Stimulated activated CD4-positive, alpha-beta T cell treated with anti-CD3 and anti-CD28 coated beads, Interleukin-1b, Interleukin-23, amount 100 ng/mL, for 48 hours (primary cell): ENCODE measurements at regions not wholly inside any gene's neighbourhood (a gene's known extent, or its start where the extent isn't known, plus 50 kb on each side); places are given as distances from the start of the nearest gene placed in this dataset.

ENCODE experiments used
- DNase-seq: peaks from one replicate; pipeline ENCODE4 v3.0.0-alpha.2; 2020

- no peak for DNase-seq
These were observed 488.0 kb downstream of the EIPR1 start for GRCh38 chr2:2889646-2890045.

GRCh38 chr2:2889141-2889540, 488.5 kb downstream of the EIPR1 start:
- DNase-seq, result no peak

- no peak for DNase-seq
These were observed 489.7 kb downstream of the EIPR1 start for GRCh38 chr2:2887772-2888387.

- DNase-seq, result no peak
These were observed 490.7 kb downstream of the EIPR1 start for GRCh38 chr2:2886922-2887321.

GRCh38 chr2:2881499-2881898, 496.1 kb downstream of the EIPR1 start:
- DNase-seq, result no peak

GRCh38 chr2:2880938-2881337, 496.7 kb downstream of the EIPR1 start:
- DNase-seq, result no peak

GRCh38 chr2:2879781-2880180, 497.8 kb downstream of the EIPR1 start:
- DNase-seq, result no peak

- DNase-seq, result no peak
These were observed 498.5 kb downstream of the EIPR1 start for GRCh38 chr2:2879071-2879470.

- DNase-seq, result no peak
These were observed 500.2 kb downstream of the EIPR1 start for GRCh38 chr2:2877427-2877826.

- no peak for DNase-seq
These were observed 501.0 kb downstream of the EIPR1 start for GRCh38 chr2:2876331-2877221.

GRCh38 chr2:2875831-2876230, 501.8 kb downstream of the EIPR1 start:
- DNase-seq, result no peak

GRCh38 chr2:2875296-2875695, 502.3 kb downstream of the EIPR1 start:
- no peak for DNase-seq

GRCh38 chr2:2874805-2875204, 502.8 kb downstream of the EIPR1 start:
- DNase-seq, result no peak

- no peak for DNase-seq
These were observed 503.3 kb downstream of the EIPR1 start for GRCh38 chr2:2874341-2874740.

- no peak for DNase-seq
These were observed 504.2 kb downstream of the EIPR1 start for GRCh38 chr2:2873450-2873811.

GRCh38 chr2:2872713-2873449, 504.7 kb downstream of the EIPR1 start:
- DNase-seq, result no peak

- DNase-seq, result no peak
These were observed 505.4 kb downstream of the EIPR1 start for GRCh38 chr2:2872309-2872617.

- no peak for DNase-seq
These were observed 505.9 kb downstream of the EIPR1 start for GRCh38 chr2:2871480-2872308.

- no peak for DNase-seq
These were observed 507.5 kb downstream of the EIPR1 start for GRCh38 chr2:2870106-2870505.

GRCh38 chr2:2869553-2869952, 508.1 kb downstream of the EIPR1 start:
- DNase-seq, result no peak

GRCh38 chr2:2868085-2868484, 509.5 kb downstream of the EIPR1 start:
- DNase-seq, result no peak

- no peak for DNase-seq
These were observed 510.1 kb downstream of the EIPR1 start for GRCh38 chr2:2867397-2867979.

GRCh38 chr2:2866459-2866858, 511.2 kb downstream of the EIPR1 start:
- no peak for DNase-seq
